HL-60/S4 (cell line): ENCODE measurements at regions not wholly inside any gene's neighbourhood (a gene's known extent, or its start where the extent isn't known, plus 50 kb on each side); places are given as distances from the start of the nearest gene placed in this dataset.
"Not testable (repeated sequence)": the region's sequence is repeated elsewhere in the genome, so short reads cannot be mapped to it uniquely, and the experiment has no call there.

Experiments
- in situ Hi-C: fragments of 300-500 bp; cut with MboI; formaldehyde crosslinking; loops from 2 replicates; pipeline ENCODE4 v1.14.3; 2022; ENCODE audit warnings: low sequenced_read_pairs

GRCh38 chr18:22560797-22561196 lies 143.1 kb upstream of the CTAGE1 start:
- in situ Hi-C loops = loop anchor here (25.0 kb wide), 1 partner anchor 398 kb away; the partner anchor contains the start of gene GATA6

GRCh38 chr18:22563164-22563583 lies 145.5 kb upstream of the CTAGE1 start:
- in situ Hi-C loops = loop anchor here (25.0 kb wide), 1 partner anchor 401 kb away; the partner anchor contains the start of gene GATA6

- in situ Hi-C loops = loop anchor here (25.0 kb wide), 1 partner anchor 402 kb away; the partner anchor contains the start of gene GATA6
These were observed 146.3 kb upstream of the CTAGE1 start for GRCh38 chr18:22564036-22564435.

- in situ Hi-C loops = loop anchor here (25.0 kb wide), 1 partner anchor 405 kb away; the partner anchor contains the start of gene GATA6
These were observed 149.1 kb upstream of the CTAGE1 start for GRCh38 chr18:22566703-22567420.

- in situ Hi-C loops = loop anchor here (25.0 kb wide), 1 partner anchor 405 kb away; the partner anchor contains the start of gene GATA6
These were observed 150.1 kb upstream of the CTAGE1 start for GRCh38 chr18:22567794-22568193.

- in situ Hi-C loops = loop anchor here (25.0 kb wide), 1 partner anchor 408 kb away; the partner anchor contains the start of gene GATA6
These were observed 152.8 kb upstream of the CTAGE1 start for GRCh38 chr18:22570492-22570891.

GRCh38 chr18:22572341-22572740 lies 154.6 kb upstream of the CTAGE1 start:
- in situ Hi-C loops = loop anchor here (25.0 kb wide), 1 partner anchor 410 kb away; the partner anchor contains the start of gene GATA6

GRCh38 chr18:22579271-22579670 lies 161.6 kb upstream of the CTAGE1 start:
- in situ Hi-C loops = no loop called here

GRCh38 chr18:22585333-22585732 lies 167.6 kb upstream of the CTAGE1 start:
- in situ Hi-C loops = no loop called here

- in situ Hi-C loops = no loop called here
These were observed 168.1 kb upstream of the CTAGE1 start for GRCh38 chr18:22585821-22586220.

- in situ Hi-C loops = no loop called here
These were observed 173.5 kb upstream of the CTAGE1 start for GRCh38 chr18:22591222-22591621.

- in situ Hi-C loops = no loop called here
These were observed 176.5 kb upstream of the CTAGE1 start for GRCh38 chr18:22594155-22594690.

- in situ Hi-C loops = no loop called here
These were observed 183.8 kb upstream of the CTAGE1 start for GRCh38 chr18:22601481-22601880.

GRCh38 chr18:22602456-22602855 lies 184.7 kb upstream of the CTAGE1 start:
- in situ Hi-C loops = not testable (repeated sequence)

GRCh38 chr18:22603902-22604301 lies 186.2 kb upstream of the CTAGE1 start:
- in situ Hi-C loops = no loop called here

GRCh38 chr18:22604390-22604985 lies 186.8 kb upstream of the CTAGE1 start:
- in situ Hi-C loops = no loop called here

- in situ Hi-C loops = no loop called here
These were observed 187.3 kb upstream of the CTAGE1 start for GRCh38 chr18:22604986-22605421.

GRCh38 chr18:22605736-22606135 lies 188.0 kb upstream of the CTAGE1 start:
- in situ Hi-C loops = no loop called here

GRCh38 chr18:22606563-22607283 lies 189.0 kb upstream of the CTAGE1 start:
- in situ Hi-C loops = no loop called here

- in situ Hi-C loops = no loop called here
These were observed 189.5 kb upstream of the CTAGE1 start for GRCh38 chr18:22607284-22607635.

GRCh38 chr18:22608847-22609246 lies 191.1 kb upstream of the CTAGE1 start:
- in situ Hi-C loops = no loop called here
